Esophagus squamous epithelium (tissue), 4 donors: ENCODE measurements at regions not wholly inside any gene's neighbourhood (a gene's known extent, or its start where the extent isn't known, plus 50 kb on each side); places are given as distances from the start of the nearest gene placed in this dataset.

ENCODE experiments used
- POLR2A ChIP-seq, 4 donors: fragments of 450-650 bp; IDR thresholded peaks; one replicate each; pipeline ENCODE4 v1.6.1; 2017; ENCODE audit warnings: antibody characterized with exemption in 4 of 4, mild to moderate bottlenecking in 4 of 4, moderate library complexity in 3 of 4
- TF ChIP-seq, protein P1 (sequence below), 6 experiments: fragments of 450-650 bp in 4 of 6; fragments of 200-600 bp in 2 of 6; sonication (generic) in 2 of 6; IDR thresholded peaks; one replicate each; pipeline ENCODE4 v1.5.1; 2016 to 2019; ENCODE audit warnings: antibody characterized with exemption in 6 of 6, mild to moderate bottlenecking in 4 of 6, moderate library complexity in 4 of 6

DNA sequence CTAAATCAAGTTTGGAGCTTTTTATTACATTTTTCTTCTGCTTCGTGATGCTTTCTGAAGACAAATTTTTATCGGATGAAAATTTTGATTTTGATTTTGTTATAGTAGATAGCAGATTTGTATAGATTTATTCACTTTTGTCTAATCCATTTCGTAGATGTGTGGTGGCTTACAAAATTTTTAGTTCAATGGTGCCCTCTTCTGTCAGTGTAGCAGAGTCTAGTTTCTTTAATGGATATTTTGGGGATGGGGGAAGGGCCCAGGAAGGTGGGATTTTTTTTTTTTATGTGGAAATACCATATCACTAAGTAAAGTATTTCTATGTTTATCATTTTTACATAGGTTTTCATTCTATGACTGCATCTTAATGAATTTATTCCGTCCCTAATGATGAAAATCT, 259.9 kb upstream of the TARS1 start:
- no peak for TF ChIP-seq POLR2A (IDR thresholded peaks at IDR 0.05)
- TF ChIP-seq, protein P1, sequence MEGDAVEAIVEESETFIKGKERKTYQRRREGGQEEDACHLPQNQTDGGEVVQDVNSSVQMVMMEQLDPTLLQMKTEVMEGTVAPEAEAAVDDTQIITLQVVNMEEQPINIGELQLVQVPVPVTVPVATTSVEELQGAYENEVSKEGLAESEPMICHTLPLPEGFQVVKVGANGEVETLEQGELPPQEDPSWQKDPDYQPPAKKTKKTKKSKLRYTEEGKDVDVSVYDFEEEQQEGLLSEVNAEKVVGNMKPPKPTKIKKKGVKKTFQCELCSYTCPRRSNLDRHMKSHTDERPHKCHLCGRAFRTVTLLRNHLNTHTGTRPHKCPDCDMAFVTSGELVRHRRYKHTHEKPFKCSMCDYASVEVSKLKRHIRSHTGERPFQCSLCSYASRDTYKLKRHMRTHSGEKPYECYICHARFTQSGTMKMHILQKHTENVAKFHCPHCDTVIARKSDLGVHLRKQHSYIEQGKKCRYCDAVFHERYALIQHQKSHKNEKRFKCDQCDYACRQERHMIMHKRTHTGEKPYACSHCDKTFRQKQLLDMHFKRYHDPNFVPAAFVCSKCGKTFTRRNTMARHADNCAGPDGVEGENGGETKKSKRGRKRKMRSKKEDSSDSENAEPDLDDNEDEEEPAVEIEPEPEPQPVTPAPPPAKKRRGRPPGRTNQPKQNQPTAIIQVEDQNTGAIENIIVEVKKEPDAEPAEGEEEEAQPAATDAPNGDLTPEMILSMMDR (IDR thresholded peaks at IDR 0.05), result peak in 4 of 6 experiments; percentile 10 to 51 (median 18)
